OCI-LY1 (cell line): ENCODE measurements at regions not wholly inside any gene's neighbourhood (a gene's known extent, or its start where the extent isn't known, plus 50 kb on each side); places are given as distances from the start of the nearest gene placed in this dataset.

ENCODE experiments used
- H2AFZ ChIP-seq: fragments of 200-600 bp; sonication (generic), shearing (Covaris generic); 2 replicates; pipeline ENCODE4 v1.6.0; 2014; ENCODE audit warnings: antibody characterized with exemption, mild to moderate bottlenecking, low read length
- H3F3A ChIP-seq: fragments of 200-600 bp; sonication (generic), shearing (Covaris generic); 2 replicates; pipeline ENCODE4 v1.6.0; 2014; ENCODE audit warnings: mild to moderate bottlenecking, antibody characterized with exemption, low read length, moderate library complexity; ENCODE audit not compliant: insufficient read depth
- H3K27ac ChIP-seq: fragments of 200-600 bp; sonication (generic); 2 replicates; pipeline ENCODE4 v1.5.1; 2014; ENCODE audit warnings: low read length, mixed run types, mild to moderate bottlenecking, low read depth; ENCODE audit not compliant: poor library complexity, severe bottlenecking
- H3K27me3 ChIP-seq: fragments of 200-600 bp; sonication (generic); 2 replicates; pipeline ENCODE4 v1.6.0; 2014; ENCODE audit warnings: antibody characterized with exemption, mild to moderate bottlenecking, low read length, moderate library complexity; ENCODE audit not compliant: insufficient read depth
- H3K36me3 ChIP-seq: fragments of 200-600 bp; sonication (generic); 2 replicates; pipeline ENCODE4 v1.6.1; 2014; ENCODE audit warnings: mild to moderate bottlenecking, antibody characterized with exemption, low read length, moderate library complexity, mixed read lengths; ENCODE audit not compliant: insufficient read depth
- H3K4me1 ChIP-seq: fragments of 200-600 bp; sonication (generic); 2 replicates; pipeline ENCODE4 v1.5.1; 2014; ENCODE audit warnings: mild to moderate bottlenecking, low read length, moderate library complexity; ENCODE audit not compliant: insufficient read depth, severe bottlenecking
- H3K4me2 ChIP-seq: fragments of 200-600 bp; sonication (generic), shearing (Covaris generic); 2 replicates; pipeline ENCODE4 v1.6.1; 2014; ENCODE audit warnings: low read length
- H3K4me3 ChIP-seq: fragments of 200-600 bp; sonication (generic); 2 replicates; pipeline ENCODE4 v1.5.1; 2014; ENCODE audit warnings: low read length, low read depth, mild to moderate bottlenecking, mixed read lengths; ENCODE audit not compliant: poor library complexity, severe bottlenecking
- H3K79me2 ChIP-seq: fragments of 200-600 bp; shearing (Covaris generic); 2 replicates; pipeline ENCODE4 v1.6.1; 2016; ENCODE audit warnings: mixed run types, low read length, mixed read lengths; ENCODE audit not compliant: insufficient read depth
- H3K9ac ChIP-seq: fragments of 200-600 bp; sonication (generic), shearing (Covaris generic); 2 replicates; pipeline ENCODE4 v1.6.1; 2014; ENCODE audit warnings: mild to moderate bottlenecking, low read length, mixed read lengths
- H3K9me2 ChIP-seq: fragments of 200-600 bp; sonication (generic), shearing (Covaris generic); 2 replicates; pipeline ENCODE4 v1.6.1; 2014; ENCODE audit warnings: low read depth, mild to moderate bottlenecking, low read length, mixed read lengths
- H3K9me3 ChIP-seq: fragments of 200-600 bp; shearing (Covaris generic); 2 replicates; pipeline ENCODE4 v1.6.1; 2014; ENCODE audit warnings: low read length, mixed read lengths
- H4K20me1 ChIP-seq: fragments of 200-600 bp; sonication (generic), shearing (Covaris generic); 2 replicates; pipeline ENCODE4 v1.6.0; 2016; ENCODE audit warnings: mild to moderate bottlenecking, low read length; ENCODE audit not compliant: insufficient read depth
- EZH2 ChIP-seq: fragments of 200-600 bp; sonication (generic), shearing (Covaris generic); IDR thresholded peaks from 2 replicates; pipeline ENCODE4 v1.8.0; 2017; ENCODE audit warnings: borderline replicate concordance, mixed run types, mild to moderate bottlenecking, antibody characterized with exemption, low read length, moderate library complexity, mixed read lengths
- TF ChIP-seq, protein P1 (sequence below): fragments of 200-600 bp; sonication (generic), shearing (Covaris generic); IDR thresholded peaks from 2 replicates; pipeline ENCODE4 v1.5.1; 2017; ENCODE audit warnings: mild to moderate bottlenecking, antibody characterized with exemption, low read length, moderate library complexity, mixed read lengths

DNA sequence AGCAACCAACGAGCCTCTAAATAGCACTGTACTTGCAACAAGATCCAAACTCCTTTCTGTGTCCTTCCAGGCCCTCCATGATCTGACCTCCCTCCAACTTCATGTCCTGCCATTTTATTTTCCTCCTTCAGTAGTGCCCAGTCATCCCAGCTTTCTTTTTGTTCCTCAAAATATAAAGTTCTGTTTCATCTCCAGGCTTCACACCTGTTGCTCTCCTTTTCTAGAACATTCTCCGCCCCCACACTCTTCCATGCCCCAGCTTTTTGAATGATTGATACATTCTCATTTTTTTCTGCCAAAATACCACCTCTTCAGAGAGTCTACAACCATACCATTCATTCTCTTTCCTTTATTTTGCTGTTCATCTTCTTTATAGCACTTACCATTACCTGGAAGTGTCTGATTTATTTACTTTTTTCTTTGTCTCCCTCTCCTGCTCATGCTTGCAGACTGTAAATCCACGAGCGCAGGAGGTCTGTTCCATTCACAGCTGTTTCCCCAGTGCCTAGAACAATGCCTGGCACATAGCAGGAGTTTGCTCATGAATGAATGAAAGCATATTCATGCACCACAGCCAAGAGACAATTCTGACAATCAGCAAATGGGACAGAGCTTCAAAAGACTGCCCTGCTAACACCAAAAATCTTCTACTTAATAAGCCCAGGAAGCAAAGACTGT is 296.4 kb downstream of the RPAP3 start:
- H3K9me2 ChIP-seq, result no peaks in the 10 kb centered on the region
- H4K20me1 ChIP-seq, result no peaks in the 10 kb centered on the region
- no peaks in the 10 kb centered on the region for H3K9me3 ChIP-seq
- no peak overlapping the region for H3K27ac ChIP-seq
- TF ChIP-seq, protein P1, sequence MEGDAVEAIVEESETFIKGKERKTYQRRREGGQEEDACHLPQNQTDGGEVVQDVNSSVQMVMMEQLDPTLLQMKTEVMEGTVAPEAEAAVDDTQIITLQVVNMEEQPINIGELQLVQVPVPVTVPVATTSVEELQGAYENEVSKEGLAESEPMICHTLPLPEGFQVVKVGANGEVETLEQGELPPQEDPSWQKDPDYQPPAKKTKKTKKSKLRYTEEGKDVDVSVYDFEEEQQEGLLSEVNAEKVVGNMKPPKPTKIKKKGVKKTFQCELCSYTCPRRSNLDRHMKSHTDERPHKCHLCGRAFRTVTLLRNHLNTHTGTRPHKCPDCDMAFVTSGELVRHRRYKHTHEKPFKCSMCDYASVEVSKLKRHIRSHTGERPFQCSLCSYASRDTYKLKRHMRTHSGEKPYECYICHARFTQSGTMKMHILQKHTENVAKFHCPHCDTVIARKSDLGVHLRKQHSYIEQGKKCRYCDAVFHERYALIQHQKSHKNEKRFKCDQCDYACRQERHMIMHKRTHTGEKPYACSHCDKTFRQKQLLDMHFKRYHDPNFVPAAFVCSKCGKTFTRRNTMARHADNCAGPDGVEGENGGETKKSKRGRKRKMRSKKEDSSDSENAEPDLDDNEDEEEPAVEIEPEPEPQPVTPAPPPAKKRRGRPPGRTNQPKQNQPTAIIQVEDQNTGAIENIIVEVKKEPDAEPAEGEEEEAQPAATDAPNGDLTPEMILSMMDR, result no peak
- no peak for TF ChIP-seq EZH2
- no peaks in the 10 kb centered on the region for H3F3A ChIP-seq
- no peaks in the 10 kb centered on the region for H3K36me3 ChIP-seq
- no peaks in the 10 kb centered on the region for H3K79me2 ChIP-seq
- H3K9ac ChIP-seq, result no peak overlapping the region
- peaks cover 18% of the 10 kb centered on the region for H3K4me1 ChIP-seq
- H3K4me2 ChIP-seq, result no peak overlapping the region
- no peak overlapping the region for H3K4me3 ChIP-seq
- no peaks in the 10 kb centered on the region for H3K27me3 ChIP-seq
- no peak overlapping the region for H2AFZ ChIP-seq

DNA sequence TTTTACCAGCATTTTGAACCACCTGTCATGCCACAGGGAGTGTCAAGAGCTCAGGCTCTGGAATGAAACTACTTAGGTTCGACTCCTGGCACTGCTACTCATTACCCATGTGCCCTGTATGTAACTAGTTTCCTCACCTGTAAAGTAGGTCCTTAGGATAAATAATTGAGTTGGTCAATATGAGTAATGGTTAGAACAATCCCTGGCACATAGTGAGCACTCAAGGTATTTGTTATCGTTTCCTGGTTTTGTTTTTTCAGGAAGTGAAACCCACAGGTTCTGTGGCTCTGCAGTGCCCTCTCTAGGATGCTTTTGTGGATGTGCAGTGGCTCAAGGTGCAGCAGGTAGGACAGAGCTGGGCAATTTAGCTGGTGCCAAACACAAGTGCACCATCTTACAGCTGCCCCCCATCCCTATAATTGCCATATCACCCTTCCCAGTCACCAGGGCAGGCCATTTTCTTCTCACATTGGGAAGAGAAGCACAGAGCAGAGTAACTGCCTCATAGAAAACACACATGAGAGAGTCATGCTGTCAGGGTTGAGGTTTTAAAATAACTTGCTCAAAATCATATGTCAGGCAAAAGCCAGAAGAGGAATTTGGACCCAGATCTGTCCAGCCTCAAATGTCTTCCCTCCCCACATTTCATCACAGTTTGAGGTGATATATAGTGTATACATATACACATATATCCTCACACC is 297.5 kb downstream of the RPAP3 start:
- H3F3A ChIP-seq, result no peaks in the 10 kb centered on the region
- peak overlapping the region; percentile 31 for H3K4me2 ChIP-seq
- H4K20me1 ChIP-seq, result no peaks in the 10 kb centered on the region
- TF ChIP-seq, protein P1, result peak; percentile 94
- TF ChIP-seq EZH2, result no peak
- no peak overlapping the region for H3K9ac ChIP-seq
- H3K9me3 ChIP-seq, result no peaks in the 10 kb centered on the region
- no peaks in the 10 kb centered on the region for H3K27me3 ChIP-seq
- no peak overlapping the region for H3K4me3 ChIP-seq
- no peaks in the 10 kb centered on the region for H3K79me2 ChIP-seq
- H3K36me3 ChIP-seq, result no peaks in the 10 kb centered on the region
- no peaks in the 10 kb centered on the region for H3K9me2 ChIP-seq
- H3K4me1 ChIP-seq, result peaks cover 18% of the 10 kb centered on the region
- peak overlapping the region; percentile 2 for H3K27ac ChIP-seq
- H2AFZ ChIP-seq, result no peak overlapping the region

DNA sequence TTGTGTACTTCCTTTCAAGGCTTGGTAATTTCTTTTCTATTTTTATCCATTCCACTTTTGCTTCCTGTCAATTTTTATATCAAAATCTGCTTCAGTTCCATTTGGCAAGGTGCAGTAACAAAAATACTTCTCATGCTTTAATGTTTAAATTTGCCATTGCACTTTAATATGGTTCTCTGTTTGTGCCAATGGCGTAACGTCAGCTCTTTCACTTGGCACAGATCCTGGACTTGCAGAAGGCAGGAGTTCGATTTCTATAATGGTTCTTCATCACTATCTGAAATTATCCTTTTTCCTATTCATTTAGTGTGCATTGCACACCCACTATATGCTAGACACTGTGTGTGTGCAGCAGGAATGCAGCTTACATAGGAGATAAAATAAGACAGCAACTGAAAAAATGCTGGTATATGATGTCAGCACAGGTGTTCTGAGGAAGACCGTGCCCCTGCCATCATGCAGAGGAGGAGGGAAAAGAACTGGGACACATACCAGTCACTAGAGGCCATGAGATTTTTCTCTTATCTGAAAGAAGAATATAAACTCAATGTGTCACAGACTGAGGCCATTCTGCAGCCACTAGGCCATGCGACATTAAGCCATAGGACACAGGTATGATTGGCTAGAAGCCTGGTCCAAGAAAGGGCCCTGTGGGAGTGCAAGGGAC is 298.2 kb downstream of the RPAP3 start:
- Histone ChIP-seq H3K36me3 (no peaks in the 10 kb centered on the region), H3K27ac (peak overlapping the region; percentile 2), H3K9me2 (no peaks in the 10 kb centered on the region), H3K4me1 (peaks cover 18% of the 10 kb centered on the region), H3F3A (no peaks in the 10 kb centered on the region), H2AFZ (peak overlapping the region; percentile 24; the same call in 1 of the 2 replicates), H3K4me3 (no peak overlapping the region), H4K20me1 (no peaks in the 10 kb centered on the region), H3K79me2 (no peaks in the 10 kb centered on the region), H3K9ac (no peak overlapping the region), H3K4me2 (peak overlapping the region; percentile 31), H3K27me3 (no peaks in the 10 kb centered on the region), H3K9me3 (no peaks in the 10 kb centered on the region)
- TF ChIP-seq, protein P1, result no peak
- TF ChIP-seq EZH2, result no peak
